OCI-LY1 (cell line): ENCODE measurements at regions not wholly inside any gene's neighbourhood (a gene's known extent, or its start where the extent isn't known, plus 50 kb on each side); places are given as distances from the start of the nearest gene placed in this dataset.

Experiments used
- H2AFZ ChIP-seq: fragments of 200-600 bp; sonication (generic), shearing (Covaris generic); 2 replicates; pipeline ENCODE4 v1.6.0; 2014; ENCODE audit warnings: antibody characterized with exemption, mild to moderate bottlenecking, low read length
- H3F3A ChIP-seq: fragments of 200-600 bp; sonication (generic), shearing (Covaris generic); 2 replicates; pipeline ENCODE4 v1.6.0; 2014; ENCODE audit warnings: mild to moderate bottlenecking, antibody characterized with exemption, low read length, moderate library complexity; ENCODE audit not compliant: insufficient read depth
- H3K27ac ChIP-seq: fragments of 200-600 bp; sonication (generic); 2 replicates; pipeline ENCODE4 v1.5.1; 2014; ENCODE audit warnings: low read length, mixed run types, mild to moderate bottlenecking, low read depth; ENCODE audit not compliant: poor library complexity, severe bottlenecking
- H3K27me3 ChIP-seq: fragments of 200-600 bp; sonication (generic); 2 replicates; pipeline ENCODE4 v1.6.0; 2014; ENCODE audit warnings: antibody characterized with exemption, mild to moderate bottlenecking, low read length, moderate library complexity; ENCODE audit not compliant: insufficient read depth
- H3K36me3 ChIP-seq: fragments of 200-600 bp; sonication (generic); 2 replicates; pipeline ENCODE4 v1.6.1; 2014; ENCODE audit warnings: mild to moderate bottlenecking, antibody characterized with exemption, low read length, moderate library complexity, mixed read lengths; ENCODE audit not compliant: insufficient read depth
- H3K4me1 ChIP-seq: fragments of 200-600 bp; sonication (generic); 2 replicates; pipeline ENCODE4 v1.5.1; 2014; ENCODE audit warnings: mild to moderate bottlenecking, low read length, moderate library complexity; ENCODE audit not compliant: insufficient read depth, severe bottlenecking
- H3K4me2 ChIP-seq: fragments of 200-600 bp; sonication (generic), shearing (Covaris generic); 2 replicates; pipeline ENCODE4 v1.6.1; 2014; ENCODE audit warnings: low read length
- H3K4me3 ChIP-seq: fragments of 200-600 bp; sonication (generic); 2 replicates; pipeline ENCODE4 v1.5.1; 2014; ENCODE audit warnings: low read length, low read depth, mild to moderate bottlenecking, mixed read lengths; ENCODE audit not compliant: poor library complexity, severe bottlenecking
- H3K79me2 ChIP-seq: fragments of 200-600 bp; shearing (Covaris generic); 2 replicates; pipeline ENCODE4 v1.6.1; 2016; ENCODE audit warnings: mixed run types, low read length, mixed read lengths; ENCODE audit not compliant: insufficient read depth
- H3K9ac ChIP-seq: fragments of 200-600 bp; sonication (generic), shearing (Covaris generic); 2 replicates; pipeline ENCODE4 v1.6.1; 2014; ENCODE audit warnings: mild to moderate bottlenecking, low read length, mixed read lengths
- H3K9me2 ChIP-seq: fragments of 200-600 bp; sonication (generic), shearing (Covaris generic); 2 replicates; pipeline ENCODE4 v1.6.1; 2014; ENCODE audit warnings: low read depth, mild to moderate bottlenecking, low read length, mixed read lengths
- H3K9me3 ChIP-seq: fragments of 200-600 bp; shearing (Covaris generic); 2 replicates; pipeline ENCODE4 v1.6.1; 2014; ENCODE audit warnings: low read length, mixed read lengths
- H4K20me1 ChIP-seq: fragments of 200-600 bp; sonication (generic), shearing (Covaris generic); 2 replicates; pipeline ENCODE4 v1.6.0; 2016; ENCODE audit warnings: mild to moderate bottlenecking, low read length; ENCODE audit not compliant: insufficient read depth
- EZH2 ChIP-seq: fragments of 200-600 bp; sonication (generic), shearing (Covaris generic); IDR thresholded peaks from 2 replicates; pipeline ENCODE4 v1.8.0; 2017; ENCODE audit warnings: borderline replicate concordance, mixed run types, mild to moderate bottlenecking, antibody characterized with exemption, low read length, moderate library complexity, mixed read lengths
- TF ChIP-seq, protein P1 (sequence below): fragments of 200-600 bp; sonication (generic), shearing (Covaris generic); IDR thresholded peaks from 2 replicates; pipeline ENCODE4 v1.5.1; 2017; ENCODE audit warnings: mild to moderate bottlenecking, antibody characterized with exemption, low read length, moderate library complexity, mixed read lengths

DNA sequence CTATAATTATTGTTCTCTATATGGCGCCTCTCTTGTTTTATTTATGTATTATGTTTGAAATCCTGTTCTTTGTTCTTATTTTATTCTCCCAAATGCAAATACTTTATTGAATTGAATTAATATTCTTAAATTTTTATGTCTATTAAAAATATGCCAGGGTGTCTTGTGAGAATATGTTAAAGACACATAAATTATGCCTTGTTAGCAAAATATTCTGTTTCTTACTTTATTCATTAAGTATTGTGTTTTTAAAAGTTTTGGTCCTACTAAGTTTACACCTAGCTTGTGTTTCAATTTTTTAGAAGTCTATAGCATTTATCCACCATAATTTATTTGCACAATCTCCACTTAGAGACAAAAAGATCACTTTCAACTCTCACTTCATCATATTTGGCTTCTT, 741.5 kb upstream of the SLC39A10 start:
- Histone ChIP-seq H3K4me1 (no peaks in the 10 kb centered on the region), H3K27me3 (no peaks in the 10 kb centered on the region), H3K27ac (no peak overlapping the region), H3K36me3 (no peaks in the 10 kb centered on the region), H3K9me3 (no peaks in the 10 kb centered on the region), H2AFZ (no peak overlapping the region), H4K20me1 (no peaks in the 10 kb centered on the region), H3K79me2 (no peaks in the 10 kb centered on the region), H3K4me3 (no peak overlapping the region), H3K9me2 (no peaks in the 10 kb centered on the region), H3F3A (no peaks in the 10 kb centered on the region), H3K4me2 (no peak overlapping the region), H3K9ac (no peak overlapping the region)
- TF ChIP-seq EZH2, result no peak
- TF ChIP-seq, protein P1, sequence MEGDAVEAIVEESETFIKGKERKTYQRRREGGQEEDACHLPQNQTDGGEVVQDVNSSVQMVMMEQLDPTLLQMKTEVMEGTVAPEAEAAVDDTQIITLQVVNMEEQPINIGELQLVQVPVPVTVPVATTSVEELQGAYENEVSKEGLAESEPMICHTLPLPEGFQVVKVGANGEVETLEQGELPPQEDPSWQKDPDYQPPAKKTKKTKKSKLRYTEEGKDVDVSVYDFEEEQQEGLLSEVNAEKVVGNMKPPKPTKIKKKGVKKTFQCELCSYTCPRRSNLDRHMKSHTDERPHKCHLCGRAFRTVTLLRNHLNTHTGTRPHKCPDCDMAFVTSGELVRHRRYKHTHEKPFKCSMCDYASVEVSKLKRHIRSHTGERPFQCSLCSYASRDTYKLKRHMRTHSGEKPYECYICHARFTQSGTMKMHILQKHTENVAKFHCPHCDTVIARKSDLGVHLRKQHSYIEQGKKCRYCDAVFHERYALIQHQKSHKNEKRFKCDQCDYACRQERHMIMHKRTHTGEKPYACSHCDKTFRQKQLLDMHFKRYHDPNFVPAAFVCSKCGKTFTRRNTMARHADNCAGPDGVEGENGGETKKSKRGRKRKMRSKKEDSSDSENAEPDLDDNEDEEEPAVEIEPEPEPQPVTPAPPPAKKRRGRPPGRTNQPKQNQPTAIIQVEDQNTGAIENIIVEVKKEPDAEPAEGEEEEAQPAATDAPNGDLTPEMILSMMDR, result no peak

DNA sequence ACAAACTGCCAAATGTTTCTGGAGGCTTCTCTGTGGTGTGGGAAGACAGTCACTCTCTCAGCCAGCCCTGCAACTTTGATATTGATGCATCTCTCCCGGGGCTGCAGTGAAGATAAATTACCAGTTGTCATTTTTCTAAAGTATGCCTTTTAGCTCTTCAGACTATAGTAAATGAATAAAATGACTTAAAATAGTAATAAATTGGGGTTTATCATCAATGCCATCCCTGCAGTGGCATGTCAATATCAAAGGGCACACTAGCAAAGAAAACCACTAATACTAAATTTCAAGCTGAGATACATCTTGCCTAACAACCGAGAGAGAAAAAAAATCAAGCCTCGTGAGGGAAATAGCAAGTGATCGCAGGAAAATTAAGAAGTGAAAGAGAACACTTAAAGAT, 749.5 kb upstream of the SLC39A10 start:
- H3F3A ChIP-seq, result no peaks in the 10 kb centered on the region
- no peak overlapping the region for H3K4me3 ChIP-seq
- no peaks in the 10 kb centered on the region for H3K27me3 ChIP-seq
- no peaks in the 10 kb centered on the region for H3K9me3 ChIP-seq
- no peaks in the 10 kb centered on the region for H3K36me3 ChIP-seq
- H3K79me2 ChIP-seq, result no peaks in the 10 kb centered on the region
- no peak overlapping the region for H3K9ac ChIP-seq
- no peaks in the 10 kb centered on the region for H3K4me1 ChIP-seq
- no peak overlapping the region for H3K4me2 ChIP-seq
- no peak overlapping the region for H3K27ac ChIP-seq
- no peak overlapping the region for H2AFZ ChIP-seq
- no peaks in the 10 kb centered on the region for H3K9me2 ChIP-seq
- TF ChIP-seq, protein P1, result no peak
- TF ChIP-seq EZH2, result no peak
- H4K20me1 ChIP-seq, result no peaks in the 10 kb centered on the region

DNA sequence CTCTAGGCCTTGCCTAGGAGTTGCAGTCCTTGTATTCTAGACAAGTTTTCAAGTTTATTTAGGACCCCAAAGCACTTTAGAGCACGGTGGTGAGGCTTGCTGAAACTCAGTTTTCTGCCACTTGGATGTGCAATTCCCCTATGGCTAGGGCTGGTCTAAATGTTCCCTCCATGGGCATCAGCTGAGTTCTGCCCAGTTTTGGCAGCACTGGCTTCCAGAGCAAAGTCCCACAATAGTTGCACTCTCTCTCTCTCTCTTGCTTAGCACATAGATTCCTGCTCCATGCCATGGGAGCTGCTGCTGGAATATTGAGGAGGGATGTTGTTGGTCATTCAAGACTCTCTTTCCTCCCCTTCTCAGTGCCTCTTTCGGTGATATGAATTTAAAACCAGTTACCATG, 760.2 kb upstream of the SLC39A10 start:
- H3K36me3 ChIP-seq, result no peaks in the 10 kb centered on the region
- no peak overlapping the region for H3K27ac ChIP-seq
- H3K4me3 ChIP-seq, result no peak overlapping the region
- no peaks in the 10 kb centered on the region for H3K79me2 ChIP-seq
- H3K9me3 ChIP-seq, result no peaks in the 10 kb centered on the region
- H3K4me2 ChIP-seq, result no peak overlapping the region
- TF ChIP-seq, protein P1, result no peak
- no peak for TF ChIP-seq EZH2
- no peaks in the 10 kb centered on the region for H4K20me1 ChIP-seq
- no peaks in the 10 kb centered on the region for H3K27me3 ChIP-seq
- H2AFZ ChIP-seq, result no peak overlapping the region
- H3K4me1 ChIP-seq, result no peaks in the 10 kb centered on the region
- H3K9me2 ChIP-seq, result no peaks in the 10 kb centered on the region
- H3K9ac ChIP-seq, result no peak overlapping the region
- no peaks in the 10 kb centered on the region for H3F3A ChIP-seq
